CD4-positive, alpha-beta T cell (primary cell): ENCODE measurements at regions not wholly inside any gene's neighbourhood (a gene's known extent, or its start where the extent isn't known, plus 50 kb on each side); places are given as distances from the start of the nearest gene placed in this dataset.

Source experiments
- ATAC-seq: fragments of 200-7000 bp; cut with Tn5 transposase; one replicate; pipeline ENCODE4 v1.10.0; 2022; ENCODE audit warnings: mild to moderate bottlenecking; ENCODE audit not compliant: poor library complexity
- CTCF ChIA-PET: fragments of 350-600 bp; sonication (Branson Sonifier 250); formaldehyde crosslinking; loops from one replicate; lab custom pipeline; 2021; ENCODE audit warnings: antibody characterized with exemption, inconsistent platforms; lab: Charles Lee
- POLR2A ChIA-PET: fragments of 350-600 bp; sonication (Branson Sonifier 250); formaldehyde crosslinking; loops from one replicate; lab custom pipeline; 2021; ENCODE audit warnings: antibody characterized with exemption, inconsistent platforms; lab: Charles Lee
- DNase-seq, 14 experiments: peaks; one replicate each; pipeline ENCODE4 v3.0.0-alpha.2; 2013 to 2020; ENCODE audit warnings: mixed read lengths in 2 of 14
- H3K27ac ChIP-seq, 2 donors: one replicate each; pipeline versions ENCODE4 v1.5.1 to v1.7.0; 2013; ENCODE audit warnings: low read length in 2 of 2, low read depth in 1 of 2, mild to moderate bottlenecking in 1 of 2
- H3K27me3 ChIP-seq, 2 experiments: 1 replicate in 1 of 2; 2 replicates in 1 of 2; pipeline versions ENCODE4 v1.6.1 to v1.7.0; 2013; ENCODE audit warnings: low read length in 2 of 2, control low read depth in 1 of 2, mild to moderate bottlenecking in 1 of 2, moderate library complexity in 1 of 2; ENCODE audit not compliant: insufficient read depth in 2 of 2, control insufficient read depth in 1 of 2
- H3K36me3 ChIP-seq: one replicate; pipeline ENCODE4 v1.6.1; 2013; ENCODE audit warnings: low read length, control low read depth; ENCODE audit not compliant: insufficient read depth
- H3K4me1 ChIP-seq: one replicate; pipeline ENCODE4 v1.6.1; 2013; ENCODE audit warnings: low read length, control low read depth; ENCODE audit not compliant: insufficient read depth
- H3K4me3 ChIP-seq: one replicate; pipeline ENCODE4 v1.5.1; 2013; ENCODE audit warnings: mild to moderate bottlenecking, low read length, moderate library complexity
- H3K9me3 ChIP-seq, 2 experiments: 1 replicate in 1 of 2; 2 replicates in 1 of 2; pipeline versions ENCODE4 v1.6.1 to v1.7.0; 2013; ENCODE audit warnings: low read length in 2 of 2, mild to moderate bottlenecking in 2 of 2, control low read depth in 1 of 2, moderate library complexity in 1 of 2; ENCODE audit not compliant: control insufficient read depth in 1 of 2, insufficient read depth in 1 of 2
- H3K27ac Mint-ChIP-seq: one replicate; pipeline ENCODE4 v1.8.0; 2020; ENCODE audit warnings: mixed read lengths
- H3K27me3 Mint-ChIP-seq: one replicate; pipeline ENCODE4 v1.8.0; 2021; ENCODE audit warnings: mixed read lengths
- H3K36me3 Mint-ChIP-seq: one replicate; pipeline ENCODE4 v1.8.0; 2021; ENCODE audit warnings: low read depth, mixed read lengths
- H3K4me1 Mint-ChIP-seq: one replicate; pipeline ENCODE4 v1.8.0; 2021; ENCODE audit warnings: low read depth, mixed read lengths
- H3K4me3 Mint-ChIP-seq: one replicate; pipeline ENCODE4 v1.8.0; 2020; ENCODE audit warnings: mild to moderate bottlenecking, mixed read lengths
- H3K9me3 Mint-ChIP-seq: one replicate; pipeline ENCODE4 v1.8.0; 2020; ENCODE audit warnings: mixed read lengths
- CTCF ChIP-seq: fragments of 200-600 bp; IDR thresholded peaks from one replicate; pipeline ENCODE4 v1.8.0; 2022; ENCODE audit warnings: antibody characterized with exemption, mild to moderate bottlenecking
- intact Hi-C, 2 experiments: fragments of 100-400 bp; cut with DNase I in 1 of 2; cut with micrococcal nuclease in 1 of 2; formaldehyde crosslinking; loops; one replicate each; pipeline versions ENCODE4 v1.15.1 to v1.9.0; 2023 to 2025; cut with DNase I, micrococcal nuclease

GRCh38 chr3:101069901-101070798 is 76.9 kb upstream of the ABI3BP start:
- no peak overlapping the region for H3K27ac ChIP-seq
- H3K4me1 Mint-ChIP-seq = no peaks in the 10 kb centered on the region
- H3K4me3 ChIP-seq = no peak overlapping the region
- no peak overlapping the region for H3K4me3 Mint-ChIP-seq
- intact Hi-C loops = loop anchor here (1.0 to 5.0 kb wide), 3 partner anchors 312 to 567 kb away; no protein-coding TSS in a partner anchor
- H3K27me3 ChIP-seq = peaks cover 4 to 7% of the 10 kb centered on the region in 2 experiments
- ChIA-PET POLR2A (no interaction called here), CTCF (interaction anchor here (0.5 to 1.1 kb wide), 4 partner anchors 71 to 472 kb away, joined by 3 to 4 read pairs (median 4); no protein-coding TSS in a partner anchor)
- H3K9me3 ChIP-seq = no peaks in the 10 kb centered on the region
- H3K4me1 ChIP-seq = no peaks in the 10 kb centered on the region
- H3K27ac Mint-ChIP-seq = no peak overlapping the region
- H3K9me3 Mint-ChIP-seq = no peaks in the 10 kb centered on the region
- H3K36me3 Mint-ChIP-seq = no peaks in the 10 kb centered on the region
- peaks cover 19% of the 10 kb centered on the region for H3K27me3 Mint-ChIP-seq
- ATAC-seq (peak; percentile 77), DNase-seq (peak; percentile 29 to 72 (median 52))
- TF ChIP-seq CTCF = peak; percentile 73
- H3K36me3 ChIP-seq = no peaks in the 10 kb centered on the region

- POLR2A ChIA-PET = no interaction called here
- intact Hi-C loops = no loop called here
Observed at GRCh38 chr3:101068876-101069606, 75.8 kb upstream of the ABI3BP start.

More at GRCh38 chr3:101068876-101069606, 75.8 kb upstream of the ABI3BP start:
- Mint-ChIP-seq H3K4me1 (no peaks in the 10 kb centered on the region), H3K27me3 (peaks cover 23% of the 10 kb centered on the region), H3K9me3 (no peaks in the 10 kb centered on the region), H3K36me3 (no peaks in the 10 kb centered on the region), H3K4me3 (no peak overlapping the region), H3K27ac (no peak overlapping the region)
- Histone ChIP-seq H3K27ac (no peak overlapping the region), H3K9me3 (no peaks in the 10 kb centered on the region), H3K4me1 (no peaks in the 10 kb centered on the region), H3K4me3 (no peak overlapping the region), H3K27me3 (peaks cover 4 to 18% of the 10 kb centered on the region in 2 experiments), H3K36me3 (no peaks in the 10 kb centered on the region)
- CTCF ChIA-PET = no interaction called here
- no peak for ATAC-seq
- TF ChIP-seq CTCF = no peak
- no peak for DNase-seq
